CD4-positive, alpha-beta T cell treated with Interferon gamma for 1 hour (primary cell): ENCODE measurements at regions not wholly inside any gene's neighbourhood (a gene's known extent, or its start where the extent isn't known, plus 50 kb on each side); places are given as distances from the start of the nearest gene placed in this dataset.

Source experiments
- DNase-seq: peaks from one replicate; pipeline ENCODE4 v3.0.0-alpha.2; 2020

- DNase-seq: no peak
Observed at GRCh38 chr14:22411398-22412055, 177.5 kb downstream of the DAD1 start.

- DNase-seq: no peak
Observed at GRCh38 chr14:22410497-22410896, 178.5 kb downstream of the DAD1 start.

- no peak for DNase-seq
Observed at GRCh38 chr14:22409006-22409405, 180.0 kb downstream of the DAD1 start.

GRCh38 chr14:22408547-22408946 lies 180.5 kb downstream of the DAD1 start:
- no peak for DNase-seq

GRCh38 chr14:22407033-22407432 lies 182.0 kb downstream of the DAD1 start:
- no peak for DNase-seq

GRCh38 chr14:22405201-22405600 lies 183.8 kb downstream of the DAD1 start:
- no peak for DNase-seq

GRCh38 chr14:22403296-22403695 lies 185.7 kb downstream of the DAD1 start:
- DNase-seq: no peak

- DNase-seq: no peak
Observed at GRCh38 chr14:22400655-22401259, 188.3 kb downstream of the DAD1 start.

GRCh38 chr14:22399776-22400175 lies 189.2 kb downstream of the DAD1 start:
- no peak for DNase-seq

GRCh38 chr14:22397221-22397737 lies 191.7 kb downstream of the DAD1 start:
- no peak for DNase-seq

- DNase-seq: no peak
Observed at GRCh38 chr14:22395803-22396202, 193.2 kb downstream of the DAD1 start.

- DNase-seq: no peak
Observed at GRCh38 chr14:22394616-22395015, 194.4 kb downstream of the DAD1 start.

GRCh38 chr14:22393796-22394195 lies 195.2 kb downstream of the DAD1 start:
- no peak for DNase-seq

- peak; percentile 45 for DNase-seq
Observed at GRCh38 chr14:22391908-22392565, 197.0 kb downstream of the DAD1 start.

- no peak for DNase-seq
Observed at GRCh38 chr14:22390824-22391461, 198.1 kb downstream of the DAD1 start.

- no peak for DNase-seq
Observed at GRCh38 chr14:22390195-22390594, 198.8 kb downstream of the DAD1 start.

- no peak for DNase-seq
Observed at GRCh38 chr14:22388669-22389595, 200.1 kb downstream of the DAD1 start.

GRCh38 chr14:22387776-22388241 lies 201.2 kb downstream of the DAD1 start:
- DNase-seq: no peak

- peak; percentile 60 for DNase-seq
Observed at GRCh38 chr14:22386924-22387775, 201.9 kb downstream of the DAD1 start.

GRCh38 chr14:22384974-22385526 lies 204.0 kb downstream of the DAD1 start:
- no peak for DNase-seq

GRCh38 chr14:22384167-22384549 lies 204.9 kb downstream of the DAD1 start:
- DNase-seq: no peak
